ENCODE measurements at regions not wholly inside any gene's neighbourhood (a gene's known extent, or its start where the extent isn't known, plus 50 kb on each side); places are given as distances from the start of the nearest gene placed in this dataset.
A peak's percentile ranks its signal among the peaks of the same experiment; 100 is the strongest.
"Not testable (repeated sequence)": the region's sequence is repeated elsewhere in the genome, so short reads cannot be mapped to it uniquely, and the experiment has no call there.

DNA sequence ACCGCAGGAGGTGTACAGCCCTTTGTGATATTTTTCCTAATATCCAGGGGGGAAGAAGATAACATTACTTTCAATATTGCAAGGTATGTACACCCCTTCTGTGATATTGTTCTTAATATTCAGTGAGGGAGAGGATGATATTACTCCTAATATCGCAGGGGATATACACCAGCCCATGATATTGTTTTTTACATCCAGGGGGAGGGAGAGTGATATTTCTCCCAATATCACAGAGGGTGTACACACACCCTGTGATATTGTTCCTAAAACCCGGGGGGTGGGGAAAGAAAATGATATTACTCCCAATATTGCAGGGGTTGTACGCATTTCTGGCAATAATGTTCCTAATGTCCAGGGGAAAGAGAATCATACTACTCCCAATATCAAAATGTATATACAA, 58.0 kb upstream of the SLC25A48 start:
- no peak for DNase-seq (ENCODE audit: low read depth)

DNA sequence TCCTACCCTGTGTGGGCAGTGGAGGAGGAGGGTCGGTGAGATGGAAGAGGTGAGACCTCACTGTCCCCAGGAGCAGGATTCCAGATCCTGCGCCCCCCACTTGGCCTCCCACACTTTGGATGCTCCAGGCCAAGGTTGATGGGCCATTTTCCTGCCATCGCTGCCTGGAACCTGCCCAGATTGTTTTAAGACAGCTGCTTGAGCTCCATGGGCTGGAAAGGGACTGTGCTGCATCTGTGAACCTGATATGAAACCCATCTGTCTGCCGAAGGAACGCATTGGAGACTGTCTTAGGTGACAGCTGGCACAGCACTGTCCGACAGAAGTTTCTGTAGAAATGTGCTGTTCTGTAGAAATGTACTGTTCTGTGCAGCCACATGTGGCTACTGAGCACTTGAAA, 72.7 kb upstream of the SLC25A48 start:
- DNase-seq (ENCODE audit: low read depth), result no peak

DNA sequence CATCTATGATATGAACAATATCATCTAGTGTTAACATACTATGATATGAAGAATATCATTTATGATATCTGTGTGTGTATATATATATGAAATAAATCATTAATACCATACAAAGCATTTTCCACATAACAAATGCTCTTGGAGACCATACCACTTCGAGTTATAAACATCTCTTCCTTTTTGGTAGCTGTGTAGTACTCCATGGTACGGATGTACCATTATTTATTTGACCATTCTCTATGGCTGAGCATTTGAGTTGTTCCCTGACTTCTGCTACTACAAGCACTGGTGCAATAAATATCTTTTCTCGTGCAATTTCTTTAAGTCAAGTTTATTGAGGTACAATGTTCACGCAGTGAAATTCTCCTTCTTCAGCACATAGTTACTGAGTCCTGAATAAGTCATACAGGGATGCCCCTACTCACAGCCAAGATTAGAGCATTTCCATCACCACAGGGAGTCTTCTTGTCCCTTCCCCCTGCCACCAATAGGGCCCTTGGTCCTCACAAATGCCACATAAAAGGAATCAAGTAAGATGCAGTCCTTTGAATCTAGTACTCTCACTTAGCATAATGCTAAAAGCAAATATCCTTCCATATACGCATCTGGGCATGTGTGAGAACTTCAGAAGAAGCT, 75.2 kb upstream of the SLC25A48 start:
- DNase-seq (ENCODE audit: low read depth), result no peak

DNA sequence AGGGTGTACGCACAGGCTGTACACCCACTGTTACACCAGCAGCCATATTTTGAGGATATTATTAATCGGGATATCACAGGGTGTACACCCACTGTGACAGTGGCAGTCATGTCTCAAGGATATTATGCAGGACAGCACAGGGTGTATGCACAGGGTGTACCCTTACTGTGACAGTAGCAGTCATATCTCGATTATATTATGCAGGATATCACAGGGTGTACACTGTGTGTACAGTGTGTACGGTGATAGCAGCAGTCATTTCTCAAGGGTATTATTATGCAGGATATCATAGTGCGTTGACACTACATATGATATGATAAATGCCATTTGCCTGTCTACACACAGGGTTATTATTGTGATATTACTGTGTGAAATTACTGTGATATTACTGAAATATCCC, 80.5 kb upstream of the SLC25A48 start:
- DNase-seq (ENCODE audit: low read depth), result no peak

DNA sequence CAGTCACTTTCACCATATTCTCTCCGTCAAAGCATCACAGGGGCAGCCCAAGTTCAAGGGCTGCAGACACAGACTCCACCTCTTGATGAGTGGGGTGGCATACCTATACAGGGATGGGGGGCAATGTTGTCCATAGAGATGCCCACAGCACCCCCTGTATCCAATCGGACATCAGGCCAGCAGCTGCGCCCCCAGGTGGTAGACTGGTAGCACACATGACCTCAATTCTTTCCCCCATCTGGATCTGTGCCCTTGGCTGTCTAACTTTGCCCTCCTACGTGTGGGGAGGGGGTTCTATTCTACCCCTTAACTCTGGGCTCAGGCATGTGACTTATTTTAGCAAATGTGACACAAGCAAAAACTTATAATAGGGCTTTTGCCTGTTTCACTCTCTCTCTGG, 84.0 kb upstream of the SLC25A48 start:
- DNase-seq (ENCODE audit: low read depth), result no peak

DNA sequence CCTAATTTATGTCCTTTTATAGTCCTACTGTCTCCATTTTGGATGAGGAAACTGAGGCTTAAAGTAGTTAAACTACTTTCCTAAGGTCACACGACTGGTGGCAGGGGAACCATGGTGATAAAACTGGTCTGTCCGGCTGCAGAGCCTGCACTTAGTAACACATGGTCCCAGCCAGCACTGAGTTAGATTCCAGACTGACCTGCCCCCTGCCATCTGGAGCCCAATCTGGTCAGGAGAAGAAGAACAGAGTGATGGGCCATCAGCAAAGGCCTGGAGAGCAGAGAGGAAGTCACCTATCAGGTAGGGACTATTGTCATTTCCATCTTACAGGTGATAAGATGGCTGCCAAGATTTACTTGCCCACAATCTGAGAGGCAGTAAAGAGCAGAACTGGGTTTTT, 86.6 kb upstream of the SLC25A48 start:
- no peak for DNase-seq (ENCODE audit: low read depth)

DNA sequence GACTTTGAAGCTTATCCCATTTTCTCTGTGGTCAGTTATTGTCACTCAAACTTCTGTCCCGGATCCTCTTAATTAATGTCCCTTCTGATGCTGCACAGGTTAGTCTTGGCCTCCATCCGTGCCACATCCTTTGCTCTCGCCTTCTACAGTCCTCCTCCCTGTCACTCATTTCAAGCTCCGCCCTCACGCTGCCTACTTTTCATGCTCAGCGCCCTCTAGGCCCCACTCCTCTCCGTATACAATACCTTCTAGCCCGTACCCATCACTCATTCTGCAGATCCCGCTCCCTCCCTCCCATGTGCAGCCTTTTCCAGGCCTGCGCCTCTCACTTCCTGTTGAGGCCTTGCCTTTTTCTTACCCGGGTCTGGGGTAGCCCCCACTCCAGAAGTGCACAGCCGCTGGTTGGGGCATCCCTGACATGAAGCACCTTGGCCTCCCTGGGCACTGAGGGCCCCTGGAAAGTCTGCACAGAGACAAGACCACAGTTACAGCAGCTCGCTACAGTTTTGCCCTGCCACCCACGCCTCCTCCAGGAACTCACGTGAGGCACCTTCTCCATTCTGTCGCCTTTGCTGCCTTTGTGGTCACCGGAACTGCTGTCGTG, 88.5 kb upstream of the SLC25A48 start:
- DNase-seq (ENCODE audit: low read depth), result no peak

DNA sequence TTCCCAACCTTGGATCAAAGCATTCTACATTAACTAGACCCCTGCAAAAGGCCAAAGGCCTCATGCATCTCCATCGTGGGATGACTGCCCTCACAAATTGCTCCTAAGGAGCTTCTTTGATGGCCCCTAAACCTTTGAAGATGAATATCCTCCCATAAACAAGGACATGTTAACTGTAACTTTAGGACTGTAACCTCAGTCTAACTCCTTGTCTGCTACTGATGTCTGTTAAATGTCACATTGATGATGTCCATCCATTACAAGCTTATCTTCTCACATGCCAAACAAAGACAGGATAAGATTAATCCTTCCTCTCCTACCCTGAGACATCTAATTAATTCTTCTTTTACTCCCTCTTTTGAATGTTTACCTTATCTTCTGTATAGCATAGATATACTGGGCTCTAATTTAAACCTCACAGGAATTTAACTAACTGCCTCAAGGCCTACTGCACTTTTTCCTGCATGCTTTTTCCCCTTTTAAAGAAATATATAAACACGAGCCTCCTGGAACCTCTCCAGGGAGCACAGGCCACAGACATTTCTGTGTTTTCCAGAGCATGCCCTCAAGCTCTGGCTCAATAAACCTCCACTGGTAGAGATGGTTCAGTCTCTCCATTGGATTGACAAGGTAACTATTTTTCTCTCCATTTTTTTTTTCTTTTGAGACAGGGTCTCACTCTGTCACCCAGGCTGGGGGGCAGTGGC, 90.6 kb upstream of the SLC25A48 start:
- peak; percentile 17 for DNase-seq (ENCODE audit: low read depth)

DNA sequence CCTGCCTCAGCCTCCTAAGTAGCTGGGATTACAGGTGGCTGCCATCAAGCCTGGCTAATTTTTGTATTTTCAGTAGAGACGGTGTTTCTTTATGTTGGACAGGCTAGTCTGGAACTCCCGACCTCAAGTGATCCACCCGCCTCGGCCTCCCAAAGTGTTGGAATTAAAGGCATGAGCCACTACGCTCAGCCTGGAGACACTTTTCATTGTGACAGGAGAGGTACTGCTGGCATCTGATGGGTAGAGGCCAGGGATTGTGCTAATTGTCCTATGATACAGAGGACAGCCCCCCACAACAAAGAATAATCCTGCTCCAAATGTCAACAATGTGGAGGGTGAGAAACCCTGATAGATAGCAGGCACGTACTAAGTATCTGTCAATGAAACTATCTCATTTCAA, 91.3 kb upstream of the SLC25A48 start:
- DNase-seq (ENCODE audit: low read depth), result no peak

DNA sequence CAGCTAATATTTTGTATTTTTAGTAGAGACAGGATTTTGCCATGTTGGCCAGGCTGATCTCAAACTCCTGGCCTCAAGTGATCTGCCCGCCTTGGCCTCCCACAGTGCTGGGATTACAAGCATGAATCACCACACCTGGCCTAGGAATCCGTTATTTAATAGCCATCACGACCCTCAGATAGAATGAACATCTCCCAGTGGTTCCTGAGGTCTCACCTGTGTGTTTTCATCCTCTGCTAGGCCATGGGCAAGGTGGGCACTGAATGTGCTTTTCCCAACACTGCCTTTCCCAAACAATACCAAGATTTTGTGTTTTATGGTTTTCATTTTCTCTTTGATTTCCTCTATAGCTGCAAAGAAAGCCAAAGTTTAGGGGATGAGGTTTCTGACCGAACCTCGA, 92.2 kb upstream of the SLC25A48 start:
- DNase-seq (ENCODE audit: low read depth), result not testable (repeated sequence)

DNA sequence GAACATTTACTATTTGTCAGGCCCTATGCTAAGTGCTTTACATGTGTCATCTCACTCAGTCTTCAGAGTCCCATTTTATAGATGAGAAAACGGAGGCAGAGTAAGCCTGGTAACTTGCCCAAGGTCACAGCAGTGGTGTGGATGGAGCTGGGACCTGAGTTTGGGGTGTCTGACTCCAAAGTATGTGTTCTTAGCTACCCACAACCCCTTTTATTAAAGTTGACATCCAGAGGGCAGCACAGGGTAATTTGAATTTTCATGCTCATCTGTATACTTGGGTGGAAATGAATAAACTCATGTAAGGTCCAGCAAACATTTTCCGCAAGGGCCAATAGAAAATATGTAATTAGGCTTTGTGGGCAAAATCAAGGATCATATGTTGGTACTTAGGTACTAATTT, 93.4 kb upstream of the SLC25A48 start:
- DNase-seq (ENCODE audit: low read depth), result no peak

DNA sequence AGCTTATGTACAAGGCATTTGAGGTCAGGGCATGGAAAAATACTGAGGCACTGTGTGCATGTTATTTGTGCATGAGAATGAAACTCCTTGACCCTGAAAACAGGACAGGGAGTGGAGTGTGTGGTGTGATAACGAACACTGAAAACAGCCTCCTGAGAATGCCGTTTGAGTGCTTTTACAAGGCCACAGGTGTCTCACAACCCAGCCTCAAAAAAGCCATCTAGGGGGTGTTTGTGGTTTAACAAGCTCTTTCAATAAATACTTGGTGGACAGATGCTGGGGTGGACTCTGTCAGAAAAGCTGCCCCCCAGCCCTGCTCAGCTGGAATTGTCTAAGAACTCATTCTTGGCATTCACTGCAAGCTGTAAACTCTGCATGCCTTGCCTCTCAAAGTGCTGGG, 94.0 kb upstream of the SLC25A48 start:
- DNase-seq (ENCODE audit: low read depth), result no peak

DNA sequence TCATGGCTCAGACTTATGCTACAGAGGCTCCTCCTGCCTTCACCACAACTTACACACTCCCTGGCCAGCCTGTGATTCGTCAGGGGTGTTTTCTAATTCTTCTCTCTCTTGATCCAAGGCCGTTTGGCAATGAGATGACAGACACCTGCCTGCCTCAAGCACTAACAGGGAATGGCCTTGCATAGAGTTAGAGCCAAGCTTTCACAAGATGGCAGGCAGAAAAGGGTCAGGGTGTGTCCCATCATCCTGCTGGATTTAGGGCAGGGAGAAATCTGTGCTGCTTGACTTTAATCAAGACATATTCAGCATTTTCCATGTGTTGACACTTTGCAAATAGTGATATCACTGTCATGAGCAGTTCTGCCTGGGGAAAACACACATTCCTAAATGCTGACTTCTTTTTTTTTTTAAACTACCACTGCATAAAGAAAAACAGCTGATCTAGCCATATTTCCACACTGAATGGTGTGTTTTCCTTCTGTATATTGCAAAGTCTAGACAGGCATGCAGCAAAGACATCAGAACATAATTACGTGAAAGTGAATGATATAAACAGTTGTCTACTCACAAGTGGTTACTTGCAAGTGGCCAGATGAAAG, 95.0 kb upstream of the SLC25A48 start:
- peak; percentile 19 for DNase-seq (ENCODE audit: low read depth)

DNA sequence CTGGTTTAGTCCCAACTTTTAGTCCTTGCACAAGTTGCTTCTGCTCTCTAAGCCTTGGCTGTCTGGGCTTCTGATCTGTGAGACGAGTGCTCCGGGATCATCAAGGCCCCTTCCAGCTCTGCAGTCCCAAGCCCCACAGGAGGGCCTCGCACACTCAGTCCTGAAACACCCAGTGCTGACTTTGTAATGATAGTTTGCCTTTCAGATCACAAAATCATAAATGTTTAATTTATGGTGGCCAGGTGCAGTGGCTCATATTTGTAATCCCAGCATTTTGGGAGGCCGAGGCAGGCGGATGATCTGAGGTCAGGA, 95.9 kb upstream of the SLC25A48 start:
- DNase-seq (ENCODE audit: low read depth), result no peak

DNA sequence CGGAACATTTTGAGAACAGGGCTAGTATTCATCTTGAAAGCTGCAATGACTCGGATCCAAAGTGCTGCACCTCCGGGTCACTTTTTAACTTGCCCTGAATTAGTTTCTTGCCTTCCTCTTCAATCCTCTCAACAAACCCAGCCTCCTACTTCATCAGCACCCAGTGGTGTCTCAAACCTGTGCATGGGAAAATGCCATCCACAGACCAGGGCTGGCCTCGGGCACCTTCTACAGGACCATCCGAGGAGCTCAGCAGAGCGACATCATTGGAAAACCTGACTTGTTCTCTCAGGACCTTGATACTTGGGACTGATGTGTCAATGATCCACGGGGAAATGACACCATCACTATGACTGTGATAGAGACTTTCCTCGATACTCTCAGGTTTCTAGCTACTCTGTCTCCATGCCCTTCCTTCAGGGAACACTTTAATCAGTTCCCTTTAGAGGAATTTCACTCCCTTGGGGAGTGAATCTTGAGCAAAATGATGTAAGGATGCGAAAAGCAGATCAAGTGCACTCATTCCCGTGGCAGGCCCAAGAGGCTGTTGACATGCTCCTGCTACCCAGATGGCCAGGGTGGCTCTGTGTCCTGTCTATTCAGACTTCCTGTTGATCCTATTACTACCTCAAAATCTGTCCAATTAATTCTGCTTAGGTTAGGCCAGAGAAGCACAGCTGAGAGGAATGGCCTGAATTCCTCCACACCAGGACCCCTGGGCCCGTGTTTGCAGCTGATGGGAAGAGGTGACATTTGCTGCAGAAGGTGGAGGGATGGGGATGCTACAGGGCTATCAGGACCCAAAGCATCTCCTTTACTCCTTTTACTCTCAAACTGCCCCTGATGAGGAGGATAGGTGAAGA, 96.5 kb upstream of the SLC25A48 start:
- DNase-seq (ENCODE audit: low read depth), result no peak

DNA sequence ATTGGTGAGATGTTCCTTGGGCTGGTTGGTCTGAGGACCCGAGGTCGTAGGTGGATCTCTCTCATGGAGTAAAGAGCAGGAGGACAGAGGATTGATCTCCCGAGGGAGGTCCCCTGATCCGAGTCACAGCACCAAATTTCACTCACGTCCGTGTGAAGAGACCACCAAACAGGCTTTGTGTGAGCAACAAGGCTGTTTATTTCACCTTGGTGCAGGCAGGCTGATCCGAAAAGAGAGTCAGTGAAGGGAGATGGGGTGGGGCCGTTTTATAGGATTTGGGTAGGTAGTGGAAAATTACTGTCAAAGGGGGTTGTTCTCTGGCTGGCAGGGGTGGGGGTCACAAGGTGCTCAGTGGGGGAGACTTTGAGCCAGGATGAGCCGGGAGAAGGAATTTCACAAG, 97.5 kb upstream of the SLC25A48 start:
- not testable (repeated sequence) for DNase-seq (ENCODE audit: low read depth)

DNA sequence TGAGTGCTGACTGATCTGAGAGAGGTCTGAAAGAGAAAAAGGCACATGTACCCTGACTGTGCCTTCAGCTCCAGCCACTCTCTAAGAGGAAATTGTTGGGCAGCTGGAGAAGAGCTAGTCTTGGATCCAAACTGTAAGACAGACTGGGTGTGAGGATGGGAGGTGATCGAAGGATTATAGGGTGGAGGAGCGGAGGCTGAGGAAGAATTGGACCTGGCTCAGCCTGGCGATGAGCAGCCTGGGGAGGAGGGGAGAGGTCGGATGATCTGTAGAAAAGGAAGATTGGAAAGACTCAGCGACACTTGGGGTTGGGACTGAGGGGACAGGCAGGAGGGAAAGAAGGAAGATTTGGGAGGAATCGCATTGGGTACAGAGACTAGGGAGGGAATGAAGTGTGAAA, 98.6 kb upstream of the SLC25A48 start:
- DNase-seq (ENCODE audit: low read depth), result no peak

DNA sequence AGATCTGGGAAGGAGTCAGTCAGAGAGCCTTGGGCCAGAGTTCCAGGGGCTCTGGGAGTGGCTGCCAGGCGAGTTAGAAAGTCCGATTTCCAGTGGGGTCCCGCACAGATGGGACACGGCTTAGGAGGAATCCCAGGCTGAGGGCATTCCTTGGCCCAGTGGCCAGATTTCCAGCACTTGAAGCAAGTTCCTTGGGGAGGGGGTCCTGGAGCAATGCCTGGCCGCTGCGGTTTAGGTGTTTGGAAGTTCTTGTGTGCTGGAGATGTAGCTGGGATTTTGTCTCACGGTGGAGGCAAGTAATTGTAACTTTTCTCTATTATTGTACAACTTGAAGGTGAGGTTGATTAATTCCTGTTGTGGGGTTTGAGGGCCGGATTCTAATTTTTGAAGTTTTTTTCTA, 99.5 kb upstream of the SLC25A48 start:
- DNase-seq (ENCODE audit: low read depth), result not testable (repeated sequence)

DNA sequence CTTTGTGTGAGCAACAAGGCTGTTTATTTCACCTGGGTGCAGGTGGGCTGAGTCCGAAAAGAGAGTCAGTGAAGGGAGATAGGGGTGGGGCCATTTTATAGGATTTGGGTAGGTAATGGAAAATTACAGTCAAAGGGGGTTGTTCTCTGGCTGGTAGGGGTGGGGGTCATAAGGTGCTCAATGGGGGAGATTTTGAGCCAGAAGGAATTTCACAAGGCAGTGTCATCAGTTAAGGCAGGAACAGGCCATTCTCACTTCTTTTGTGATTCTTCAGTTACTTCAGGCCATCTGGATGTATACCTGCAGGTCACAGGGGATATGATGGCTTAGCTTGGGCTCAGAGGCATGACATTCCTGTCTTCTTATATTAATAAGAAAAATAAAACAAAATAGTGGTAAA, 103.4 kb upstream of the SLC25A48 start:
- DNase-seq (ENCODE audit: low read depth), result not testable (repeated sequence)

DNA sequence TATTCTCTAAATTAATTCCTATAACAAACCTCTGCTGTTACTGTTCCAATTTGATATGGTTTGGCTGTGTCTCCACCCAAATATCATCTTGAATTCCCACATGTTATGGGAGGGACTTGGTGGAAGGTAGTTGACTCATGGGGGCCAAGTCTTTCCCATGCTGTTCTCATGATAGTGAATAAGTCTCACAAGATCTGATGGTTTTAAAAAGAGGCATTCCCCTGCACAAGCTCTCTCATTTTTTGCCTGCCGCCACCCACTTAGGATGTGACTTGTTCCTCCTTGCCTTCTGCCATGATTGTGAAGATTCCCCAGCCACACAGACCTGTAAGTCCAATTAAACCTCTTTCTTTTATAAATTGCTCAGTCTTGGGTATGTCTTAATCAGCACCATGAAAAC, 104.3 kb upstream of the SLC25A48 start:
- DNase-seq (ENCODE audit: low read depth), result not testable (repeated sequence)

DNA sequence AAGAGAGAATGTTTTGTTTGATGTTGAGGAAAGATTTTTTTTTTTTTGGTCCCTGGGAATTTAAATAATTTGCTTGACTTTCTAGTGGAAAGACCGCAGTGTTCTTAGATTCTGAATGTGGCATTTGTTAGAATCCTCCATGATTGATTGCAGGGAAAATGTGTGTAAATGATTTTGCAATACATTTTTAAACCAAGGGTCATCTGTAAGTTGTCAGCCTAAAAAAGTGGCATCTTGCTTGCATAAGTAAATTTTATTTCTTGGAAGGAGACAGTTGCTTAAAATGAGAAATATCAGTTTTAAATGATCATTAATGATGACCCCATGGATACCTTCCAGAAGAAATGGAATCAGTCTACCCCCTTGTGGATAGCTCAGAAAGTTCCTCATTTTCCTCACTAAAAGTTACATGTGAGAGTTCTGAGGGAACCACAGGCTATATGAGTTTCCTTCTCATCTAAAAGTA, 105.1 kb upstream of the SLC25A48 start:
- DNase-seq (ENCODE audit: low read depth), result peak; percentile 5

DNA sequence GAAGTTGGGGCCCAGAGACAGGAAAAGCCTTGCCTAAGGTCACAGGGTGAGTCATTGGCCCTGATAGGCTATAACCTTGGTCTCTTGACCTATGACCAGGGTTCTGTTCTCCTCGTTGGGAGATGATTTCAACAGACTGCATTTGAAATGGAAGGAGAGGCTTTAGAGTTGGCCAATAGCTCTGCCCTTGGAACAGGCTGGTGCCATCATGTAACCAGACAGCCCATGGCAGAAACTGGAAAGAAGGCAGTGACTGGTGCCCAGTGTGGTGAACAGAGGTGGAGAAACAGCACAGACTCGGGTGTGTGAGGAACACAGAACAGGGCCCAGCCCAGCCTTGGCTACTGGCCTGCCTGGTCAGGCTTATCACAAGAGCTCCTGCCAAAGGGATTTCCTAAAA, 109.8 kb upstream of the SLC25A48 start:
- no peak for DNase-seq (ENCODE audit: low read depth)

Data from EH (cell line).